GM12873 (cell line): ENCODE measurements at regions not wholly inside any gene's neighbourhood (a gene's known extent, or its start where the extent isn't known, plus 50 kb on each side); places are given as distances from the start of the nearest gene placed in this dataset.

Experiments
- CTCF ChIP-seq: IDR thresholded peaks from 2 replicates; pipeline ENCODE4 v1.5.1; 2012; ENCODE audit warnings: low read depth, mild to moderate bottlenecking, moderate library complexity, low read length, control low read depth; ENCODE audit not compliant: insufficient read depth; ENCODE audit errors: missing control alignments

- TF ChIP-seq CTCF, result no peak
These were observed 798.3 kb upstream of the SLC35B3 start for GRCh38 chr6:9233686-9234085.

- no peak for TF ChIP-seq CTCF
These were observed 797.9 kb upstream of the SLC35B3 start for GRCh38 chr6:9233226-9233625.

- TF ChIP-seq CTCF, result no peak
These were observed 790.1 kb upstream of the SLC35B3 start for GRCh38 chr6:9225441-9225871.

GRCh38 chr6:9224539-9224938 is 789.2 kb upstream of the SLC35B3 start:
- no peak for TF ChIP-seq CTCF

- no peak for TF ChIP-seq CTCF
These were observed 773.6 kb upstream of the SLC35B3 start for GRCh38 chr6:9208966-9209365.

GRCh38 chr6:9205645-9206044 is 770.3 kb upstream of the SLC35B3 start:
- TF ChIP-seq CTCF, result no peak

GRCh38 chr6:9204171-9204570 is 768.8 kb upstream of the SLC35B3 start:
- TF ChIP-seq CTCF, result no peak

GRCh38 chr6:9200712-9201111 is 765.4 kb upstream of the SLC35B3 start:
- TF ChIP-seq CTCF, result no peak
